ENCODE measurements at regions not wholly inside any gene's neighbourhood (a gene's known extent, or its start where the extent isn't known, plus 50 kb on each side); places are given as distances from the start of the nearest gene placed in this dataset.

- Histone ChIP-seq H3K9me3 (no peaks in the 10 kb centered on the region), H3K36me3 (no peaks in the 10 kb centered on the region), H3K27ac (no peak overlapping the region), H3K27me3 (no peaks in the 10 kb centered on the region), H3K4me3 (no peak overlapping the region), H3K4me1 (no peaks in the 10 kb centered on the region)
- TF ChIP-seq CTCF (IDR thresholded peaks at IDR 0.05): no peak
- intact Hi-C loops (cut with DNase I): no loop called here
- no peak for ATAC-seq
- no peak for DNase-seq
Measured at GRCh38 chr5:15064396-15064795, 192.8 kb upstream of the ANKH start.

GRCh38 chr5:15056988-15057592 is 185.5 kb upstream of the ANKH start:
- Histone ChIP-seq H3K27me3 (no peaks in the 10 kb centered on the region), H3K9me3 (peaks cover 0 to under 1% of the 10 kb centered on the region in 2 donors), H3K4me3 (no peak overlapping the region), H3K36me3 (no peaks in the 10 kb centered on the region), H3K4me1 (no peaks in the 10 kb centered on the region), H3K27ac (no peak overlapping the region)
- ATAC-seq (no peak), DNase-seq (no peak)
- intact Hi-C loops (cut with DNase I): no loop called here
- no peak for TF ChIP-seq CTCF (IDR thresholded peaks at IDR 0.05)

GRCh38 chr5:15044521-15044920 is 172.9 kb upstream of the ANKH start:
- H3K36me3 ChIP-seq: no peaks in the 10 kb centered on the region
- no peak for TF ChIP-seq CTCF (IDR thresholded peaks at IDR 0.05)
- no peak for ATAC-seq
- no peaks in the 10 kb centered on the region for H3K27me3 ChIP-seq
- peaks cover 0 to 7% of the 10 kb centered on the region in 2 donors for H3K9me3 ChIP-seq
- no peaks in the 10 kb centered on the region for H3K4me1 ChIP-seq
- no peak for DNase-seq
- no peak overlapping the region for H3K4me3 ChIP-seq
- intact Hi-C loops (cut with DNase I): no loop called here
- no peak overlapping the region for H3K27ac ChIP-seq

- no peak for TF ChIP-seq CTCF (IDR thresholded peaks at IDR 0.05)
- Histone ChIP-seq H3K27me3 (no peaks in the 10 kb centered on the region), H3K4me1 (no peaks in the 10 kb centered on the region), H3K4me3 (no peak overlapping the region), H3K27ac (no peak overlapping the region), H3K36me3 (no peaks in the 10 kb centered on the region), H3K9me3 (peaks cover 0 to 20% of the 10 kb centered on the region in 2 donors)
- no peak for DNase-seq
- intact Hi-C loops (cut with DNase I): no loop called here
- ATAC-seq: peak; percentile 36
Measured at GRCh38 chr5:15037247-15037908, 165.8 kb upstream of the ANKH start.

- no peaks in the 10 kb centered on the region for H3K36me3 ChIP-seq
- ATAC-seq (no peak), DNase-seq (no peak)
- no peaks in the 10 kb centered on the region for H3K27me3 ChIP-seq
- H3K4me3 ChIP-seq: no peak overlapping the region
- peaks cover 0 to 12% of the 10 kb centered on the region in 2 donors for H3K9me3 ChIP-seq
- intact Hi-C loops (cut with DNase I): no loop called here
- H3K27ac ChIP-seq: no peak overlapping the region
- H3K4me1 ChIP-seq: no peaks in the 10 kb centered on the region
- no peak for TF ChIP-seq CTCF (IDR thresholded peaks at IDR 0.05)
Measured at GRCh38 chr5:15034379-15034778, 162.8 kb upstream of the ANKH start.

Measured in left lung (tissue), 4 donors.